GM18873 (cell line): ENCODE measurements at regions not wholly inside any gene's neighbourhood (a gene's known extent, or its start where the extent isn't known, plus 50 kb on each side); places are given as distances from the start of the nearest gene placed in this dataset.

ENCODE experiments used
- ATAC-seq: cut with Tn5 transposase; IDR thresholded peaks from one replicate; pipeline ENCODE4 v1.9.1; 2021; ENCODE audit warnings: mild to moderate bottlenecking, moderate library complexity, moderate number of reproducible peaks; ENCODE audit not compliant: unreplicated experiment, low FRiP score

DNA sequence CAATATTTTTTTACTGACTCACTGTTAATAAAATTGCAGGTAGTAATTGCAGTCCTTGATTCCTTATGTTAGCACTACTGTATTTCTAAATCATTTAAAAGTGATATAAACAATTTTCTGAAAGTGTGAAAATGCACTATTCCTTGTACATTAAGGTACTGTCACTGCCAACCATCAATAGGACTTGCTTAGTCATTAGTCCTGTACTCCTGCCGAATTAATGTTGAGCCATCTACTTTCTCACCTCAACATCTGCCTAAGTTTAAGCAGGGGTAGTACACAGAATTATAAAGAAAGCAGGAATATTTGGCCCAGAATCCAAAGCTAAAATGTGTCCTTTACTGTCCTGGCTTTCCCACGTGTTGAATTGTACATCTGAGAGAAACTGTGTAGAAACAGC, 87.0 kb upstream of the TRPC3 start:
- no peak for ATAC-seq

DNA sequence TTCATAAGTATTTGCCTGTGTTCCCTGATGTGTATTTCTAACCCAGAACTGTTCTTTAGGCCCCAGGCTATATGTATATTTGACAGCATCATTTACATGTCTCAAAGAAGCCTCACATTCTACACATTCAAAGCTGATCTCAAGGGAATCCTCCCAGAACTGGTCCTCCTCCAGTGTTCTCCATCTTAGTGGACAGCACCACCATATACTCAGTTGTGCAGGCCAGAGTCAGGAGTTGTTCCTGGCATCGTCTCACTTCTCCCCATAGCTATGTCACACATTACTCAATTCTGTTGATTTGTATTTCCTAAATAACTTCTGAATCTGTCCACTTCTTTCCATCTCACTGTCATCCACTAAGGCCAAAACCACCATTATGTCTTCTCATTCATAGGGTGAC, 82.8 kb upstream of the TRPC3 start:
- ATAC-seq: no peak

DNA sequence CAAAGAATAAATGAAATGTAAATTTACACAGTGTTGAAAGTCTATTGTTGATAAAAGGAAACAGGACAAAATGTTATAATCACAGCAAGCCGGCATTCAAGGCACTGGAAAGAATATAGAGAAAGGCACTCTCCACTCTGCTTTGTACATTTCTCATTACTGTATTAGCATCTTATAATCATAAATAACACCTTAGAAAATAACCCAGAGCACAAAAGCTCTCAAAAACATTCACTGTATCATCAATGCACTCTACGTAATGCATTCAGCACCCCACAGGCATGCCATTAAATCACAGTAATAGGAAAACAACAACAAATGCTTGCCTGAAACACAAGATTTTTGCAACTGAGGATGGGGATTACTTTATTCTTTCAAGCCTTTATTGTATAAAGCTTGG, 75.3 kb upstream of the TRPC3 start:
- no peak for ATAC-seq

DNA sequence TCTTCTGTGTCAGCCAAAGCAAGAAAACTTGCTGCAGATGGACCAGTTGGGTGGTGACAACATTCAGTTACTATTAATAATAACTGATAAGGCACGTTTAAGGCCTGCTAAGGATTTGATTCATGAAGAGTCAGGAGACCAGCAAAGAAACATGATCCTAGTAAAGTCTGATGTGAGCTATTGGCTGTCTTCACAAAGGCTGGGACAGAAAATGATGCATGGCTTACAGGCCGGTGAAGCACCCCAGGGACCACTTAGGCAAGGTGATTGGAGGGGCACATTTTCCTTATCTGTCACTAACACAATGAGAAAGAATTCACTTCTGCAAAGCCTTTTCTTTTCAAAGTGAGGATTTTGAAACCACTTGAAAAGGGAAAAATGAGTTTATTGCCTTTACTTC, 65.4 kb upstream of the TRPC3 start:
- no peak for ATAC-seq

DNA sequence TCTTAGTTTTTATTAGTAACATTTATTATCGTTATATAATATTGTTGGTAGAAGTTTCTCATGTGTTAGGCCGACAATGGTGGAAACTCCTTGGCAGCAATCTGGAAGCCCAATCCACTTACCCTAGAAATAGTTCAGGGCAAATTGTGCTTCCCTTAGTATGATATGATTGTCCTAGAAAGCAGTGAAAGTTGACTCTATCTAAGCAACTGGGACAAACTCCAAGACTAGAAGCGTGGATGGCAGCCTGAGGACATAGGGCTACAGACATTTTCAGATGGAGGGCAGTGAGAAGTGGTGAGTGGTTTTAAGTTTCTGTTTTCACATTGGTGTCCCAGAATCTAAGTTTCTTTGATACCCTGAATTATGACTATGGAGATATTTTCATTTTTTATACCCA, 63.3 kb upstream of the TRPC3 start:
- no peak for ATAC-seq

DNA sequence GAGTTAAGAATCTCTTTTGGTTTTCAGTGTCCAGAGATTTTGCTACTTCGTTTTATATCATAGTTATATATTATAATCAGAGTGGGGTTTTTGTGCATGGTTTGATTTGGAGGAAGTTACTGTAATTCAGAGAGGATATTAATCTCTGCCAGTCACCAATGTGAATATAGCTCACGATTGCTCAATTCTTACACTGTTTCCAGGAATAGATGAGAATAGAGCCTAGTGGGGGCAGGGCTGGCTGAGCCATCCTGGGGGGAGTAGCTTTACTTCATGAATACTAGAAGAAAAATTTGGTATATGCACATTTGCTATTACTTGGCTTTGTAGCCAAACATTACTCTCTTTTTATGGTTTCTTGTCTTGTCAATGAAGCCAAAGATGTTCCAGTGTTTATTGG, 60.9 kb upstream of the TRPC3 start:
- ATAC-seq: no peak

DNA sequence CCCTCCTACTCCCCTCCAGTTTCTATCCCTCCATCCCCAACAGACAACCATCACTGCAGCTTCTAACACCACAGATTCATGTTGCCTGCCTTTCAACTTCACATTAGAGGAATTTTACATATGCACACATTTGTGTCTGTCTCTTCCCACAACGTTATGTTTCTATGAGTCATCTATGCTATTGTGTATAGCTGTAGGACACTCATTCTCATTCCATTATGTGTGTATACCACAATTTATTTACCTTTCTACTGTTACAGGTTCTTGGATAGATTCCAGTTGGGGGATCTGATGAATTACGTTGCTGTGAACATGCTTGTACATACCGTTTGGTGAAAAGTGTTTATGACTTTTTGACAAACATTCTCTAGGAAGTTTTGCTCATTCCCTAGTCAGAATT, 58.8 kb upstream of the TRPC3 start:
- ATAC-seq: no peak

DNA sequence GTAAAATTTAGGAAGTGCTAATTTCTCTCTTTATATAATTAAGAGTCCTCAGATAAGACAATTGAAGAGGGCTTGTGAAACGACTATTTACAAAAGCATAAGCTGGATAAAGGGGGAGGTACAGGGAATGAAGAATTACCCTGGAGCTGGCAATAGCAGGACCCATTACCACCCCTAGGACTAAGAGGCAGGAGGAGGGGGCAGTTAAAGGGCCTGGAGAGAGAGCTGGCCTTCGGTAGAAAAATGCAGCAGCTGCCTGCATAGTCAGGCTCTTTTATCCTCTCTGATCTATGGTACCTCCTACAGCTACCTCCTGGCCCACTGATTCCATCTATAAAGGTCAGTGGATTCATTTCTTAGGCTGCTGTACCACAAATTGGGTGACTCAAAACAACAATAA, 57.7 kb upstream of the TRPC3 start:
- ATAC-seq: no peak

DNA sequence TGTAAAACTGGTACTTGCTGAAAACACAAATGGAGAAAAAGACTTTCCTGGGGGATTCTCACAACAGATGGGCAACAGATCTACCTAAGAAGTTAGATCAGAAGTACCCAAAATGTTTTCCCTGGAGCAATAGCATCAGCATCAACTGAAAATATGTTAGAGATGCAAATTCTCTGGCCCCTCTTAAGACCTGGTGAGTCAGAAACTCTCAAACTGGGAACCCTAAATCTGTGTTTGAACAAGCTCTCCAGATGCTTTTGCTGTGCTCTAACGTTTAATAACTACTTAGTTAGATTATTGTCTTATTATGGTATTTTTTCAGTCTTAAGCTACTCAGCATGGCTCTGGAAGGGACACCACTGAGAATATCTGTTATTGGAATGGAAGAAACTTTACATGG, 55.2 kb upstream of the TRPC3 start:
- no peak for ATAC-seq

DNA sequence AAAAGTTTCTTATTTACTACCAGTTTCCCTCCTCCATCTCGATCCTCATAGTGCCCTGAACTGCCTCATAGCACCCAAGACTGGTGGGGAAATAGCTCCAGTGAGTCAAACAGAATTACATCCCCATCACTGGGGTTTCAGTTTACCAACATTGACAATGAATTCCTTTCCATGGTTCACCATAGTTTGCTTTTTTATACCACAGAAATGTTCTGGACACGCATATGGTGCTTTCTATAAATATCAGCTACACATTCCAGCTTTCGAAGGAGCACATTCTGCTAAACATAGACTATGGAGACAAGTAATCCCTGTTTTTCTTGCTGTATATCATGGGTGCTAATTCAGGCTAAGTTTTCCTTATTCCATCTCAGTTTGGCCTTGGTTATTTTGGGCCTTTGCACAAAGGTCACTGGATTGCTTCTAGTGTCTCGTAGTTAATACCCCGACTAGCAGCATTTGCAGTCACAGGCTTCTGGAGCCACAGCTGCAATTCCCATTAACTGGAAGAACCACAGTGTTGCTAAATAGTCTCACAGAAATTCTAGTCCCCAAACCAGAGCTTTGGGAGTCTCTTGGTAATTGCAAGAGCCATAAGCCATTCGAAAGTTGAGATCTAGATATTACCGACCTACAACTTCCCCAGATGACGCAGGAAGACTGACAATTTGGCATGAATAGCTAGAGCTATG, 53.4 kb upstream of the TRPC3 start:
- ATAC-seq: no peak

DNA sequence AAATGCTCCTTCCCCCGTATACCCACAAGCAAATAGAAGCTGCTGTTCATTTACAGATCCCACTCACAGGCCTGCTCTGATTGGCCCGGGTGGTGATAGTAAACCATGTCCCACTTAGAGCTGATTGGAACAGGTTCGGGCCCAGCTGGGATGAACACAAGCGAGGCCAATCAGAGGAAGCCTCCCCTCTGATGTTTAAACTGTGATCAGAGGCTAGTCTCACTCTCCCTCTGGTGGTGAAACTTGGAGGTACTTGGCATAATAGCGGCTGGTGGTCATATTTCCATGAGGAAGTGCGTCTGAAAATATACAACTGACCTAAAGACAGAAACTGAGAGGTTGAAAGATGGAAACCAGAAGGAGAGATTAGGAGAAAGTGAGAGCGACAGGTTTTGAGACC, 51.5 kb upstream of the TRPC3 start:
- peak; percentile 86 for ATAC-seq
